ENCODE measurements at regions not wholly inside any gene's neighbourhood (a gene's known extent, or its start where the extent isn't known, plus 50 kb on each side); places are given as distances from the start of the nearest gene placed in this dataset.

DNA sequence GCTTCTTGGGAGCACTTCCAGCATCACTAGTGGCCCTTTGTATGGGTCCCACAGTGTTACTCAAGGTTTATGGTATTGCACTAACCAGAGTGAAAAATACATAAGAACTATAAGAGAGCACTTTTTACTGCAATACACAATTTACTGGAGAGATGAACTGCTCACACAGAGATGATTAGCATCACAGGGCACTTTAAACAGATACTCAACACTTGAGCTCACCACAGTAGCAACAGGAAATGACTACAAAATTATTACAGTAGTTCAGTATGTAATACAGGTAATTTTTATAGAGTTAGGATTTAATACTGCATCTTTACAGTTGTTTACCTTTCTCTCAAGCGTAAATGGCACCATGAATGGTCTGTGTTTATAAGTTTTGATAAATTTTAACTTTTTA lies 68.2 kb upstream of the CDK1 start:
- intact Hi-C loops (cut with DNase I; ENCODE audit: low total_unique reads) = no loop called here
- no peaks in the 10 kb centered on the region for H3K27me3 ChIP-seq
- H3K27ac ChIP-seq = no peak overlapping the region
- in situ Hi-C loops (cut with MboI; ENCODE audit: low pct_ligation_motif_present in 1 of 4, low pct_unique_long_range_greater_than_20kb in 1 of 4, low sequenced_read_pairs in 3 of 4) = no loop called here
- H3K4me3 ChIP-seq = no peak overlapping the region
- no peaks in the 10 kb centered on the region for H3K36me3 ChIP-seq
- no peaks in the 10 kb centered on the region for H3K9me3 ChIP-seq
- no peak for DNase-seq
- 91% methylated on average over 1 of the region's 1 CpG for WGBS, 2 donors (ENCODE audit: low coverage in 1 of 2)
- TF ChIP-seq POLR2A (IDR thresholded peaks at IDR 0.05) = no peak
- TF ChIP-seq EP300 (IDR thresholded peaks at IDR 0.05; ENCODE audit: low read depth) = no peak
- no peak for TF ChIP-seq POLR2AphosphoS5 (IDR thresholded peaks at IDR 0.05)
- TF ChIP-seq CTCF (IDR thresholded peaks at IDR 0.05) = no peak
- peaks cover 0 to 5% (median 0%) of the 10 kb centered on the region in 4 donors for H3K4me1 ChIP-seq

DNA sequence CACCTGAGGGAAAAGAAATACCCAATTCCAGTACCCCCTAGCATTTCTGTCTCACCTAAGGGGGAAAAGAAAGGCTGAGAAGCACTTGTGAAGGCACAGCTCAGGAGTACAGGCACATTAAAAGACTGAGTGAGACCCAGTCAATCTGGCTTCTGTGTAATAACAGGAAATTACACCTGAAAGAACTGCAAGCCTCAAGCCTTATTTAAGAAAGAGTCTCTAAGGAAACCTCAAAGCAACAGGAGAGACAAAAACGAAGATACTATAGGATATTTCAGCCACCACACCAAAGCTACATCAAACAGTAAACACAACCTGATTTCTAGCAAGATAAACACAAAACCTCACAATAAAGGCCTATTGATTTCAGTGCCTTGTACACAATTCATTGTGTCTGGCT lies 69.6 kb upstream of the CDK1 start:
- no peaks in the 10 kb centered on the region for H3K9me3 ChIP-seq
- H3K4me3 ChIP-seq = no peak overlapping the region
- in situ Hi-C loops (cut with MboI; ENCODE audit: low pct_ligation_motif_present in 1 of 4, low pct_unique_long_range_greater_than_20kb in 1 of 4, low sequenced_read_pairs in 3 of 4) (no loop called here), intact Hi-C loops (cut with DNase I; ENCODE audit: low total_unique reads) (no loop called here)
- no peak overlapping the region for H3K27ac ChIP-seq
- no peak for DNase-seq
- no peaks in the 10 kb centered on the region for H3K36me3 ChIP-seq
- peaks cover 0 to 14% (median 5%) of the 10 kb centered on the region in 4 donors for H3K4me1 ChIP-seq
- no peaks in the 10 kb centered on the region for H3K27me3 ChIP-seq
- 0% methylated on average over 1 of the region's 1 CpG for WGBS, 2 donors (ENCODE audit: low coverage in 1 of 2)
- TF ChIP-seq EP300 (IDR thresholded peaks at IDR 0.05; ENCODE audit: low read depth) (no peak), CTCF (IDR thresholded peaks at IDR 0.05) (no peak), POLR2AphosphoS5 (IDR thresholded peaks at IDR 0.05) (no peak), POLR2A (IDR thresholded peaks at IDR 0.05) (no peak)

- Histone ChIP-seq H3K27me3 (no peaks in the 10 kb centered on the region), H3K36me3 (no peaks in the 10 kb centered on the region), H3K27ac (no peak overlapping the region), H3K9me3 (no peaks in the 10 kb centered on the region), H3K4me3 (no peak overlapping the region), H3K4me1 (peaks cover 0 to 14% (median 5%) of the 10 kb centered on the region in 4 donors)
- intact Hi-C loops (cut with DNase I; ENCODE audit: low total_unique reads) = no loop called here
- DNase-seq = peak; percentile 18
- TF ChIP-seq EP300 (IDR thresholded peaks at IDR 0.05; ENCODE audit: low read depth) (no peak), POLR2AphosphoS5 (IDR thresholded peaks at IDR 0.05) (no peak), POLR2A (IDR thresholded peaks at IDR 0.05) (no peak), CTCF (IDR thresholded peaks at IDR 0.05) (no peak)
- 72 to 79% methylated on average over 4 of the region's 4 CpGs for WGBS, 2 donors (ENCODE audit: low coverage in 1 of 2)
- in situ Hi-C loops (cut with MboI; ENCODE audit: low pct_ligation_motif_present in 1 of 4, low pct_unique_long_range_greater_than_20kb in 1 of 4, low sequenced_read_pairs in 3 of 4) = no loop called here
Observed at GRCh38 chr10:60707841-60708240, 70.4 kb upstream of the CDK1 start.

DNA sequence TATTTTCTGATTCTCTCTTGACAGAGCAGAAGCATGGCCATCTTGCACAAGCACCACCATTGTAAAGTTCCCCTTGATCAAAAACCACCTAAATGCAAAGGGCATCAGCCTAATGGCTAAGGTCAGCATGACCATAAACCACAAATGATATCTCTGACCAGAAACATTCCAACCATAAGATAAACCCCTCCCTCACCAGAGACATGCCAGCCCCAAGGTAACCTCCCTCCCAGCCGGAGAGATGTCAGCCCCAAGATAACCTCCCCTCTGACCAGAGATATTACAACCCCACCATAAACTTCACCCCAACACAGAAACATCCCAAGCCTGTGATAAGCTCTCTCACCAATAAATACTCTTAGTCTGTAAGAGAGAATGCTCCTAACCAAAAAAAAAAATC lies 72.1 kb upstream of the CDK1 start:
- no peaks in the 10 kb centered on the region for H3K27me3 ChIP-seq
- H3K4me3 ChIP-seq = no peak overlapping the region
- H3K4me1 ChIP-seq = peaks cover 0 to 14% (median 5%) of the 10 kb centered on the region in 4 donors
- DNase-seq = no peak
- 89% methylated on average over 1 of the region's 1 CpG; no CpG with 5 or more reads in 1 of the 2 donors for WGBS, 2 donors (ENCODE audit: low coverage in 1 of 2)
- in situ Hi-C loops (cut with MboI; ENCODE audit: low pct_ligation_motif_present in 1 of 4, low pct_unique_long_range_greater_than_20kb in 1 of 4, low sequenced_read_pairs in 3 of 4) (no loop called here), intact Hi-C loops (cut with DNase I; ENCODE audit: low total_unique reads) (no loop called here)
- TF ChIP-seq EP300 (IDR thresholded peaks at IDR 0.05; ENCODE audit: low read depth) (no peak), CTCF (IDR thresholded peaks at IDR 0.05) (no peak), POLR2A (IDR thresholded peaks at IDR 0.05) (no peak), POLR2AphosphoS5 (IDR thresholded peaks at IDR 0.05) (no peak)
- no peak overlapping the region for H3K27ac ChIP-seq
- H3K36me3 ChIP-seq = no peaks in the 10 kb centered on the region
- no peaks in the 10 kb centered on the region for H3K9me3 ChIP-seq
